DND-41 (cell line): ENCODE measurements at regions not wholly inside any gene's neighbourhood (a gene's known extent, or its start where the extent isn't known, plus 50 kb on each side); places are given as distances from the start of the nearest gene placed in this dataset.

Experiments
- EZH2 ChIP-seq: IDR thresholded peaks from 3 replicates; pipeline ENCODE4 v1.6.1; 2012; ENCODE audit warnings: borderline replicate concordance, low read depth, mild to moderate bottlenecking, moderate library complexity, low read length, inconsistent platforms; ENCODE audit not compliant: severe bottlenecking
- TF ChIP-seq, protein P1 (sequence below): IDR thresholded peaks from 2 replicates; pipeline ENCODE4 v1.5.1; 2012; ENCODE audit warnings: borderline replicate concordance, low read length, moderate library complexity, mild to moderate bottlenecking; ENCODE audit not compliant: poor library complexity, severe bottlenecking; ENCODE audit errors: extremely low read depth

- TF ChIP-seq, protein P1, sequence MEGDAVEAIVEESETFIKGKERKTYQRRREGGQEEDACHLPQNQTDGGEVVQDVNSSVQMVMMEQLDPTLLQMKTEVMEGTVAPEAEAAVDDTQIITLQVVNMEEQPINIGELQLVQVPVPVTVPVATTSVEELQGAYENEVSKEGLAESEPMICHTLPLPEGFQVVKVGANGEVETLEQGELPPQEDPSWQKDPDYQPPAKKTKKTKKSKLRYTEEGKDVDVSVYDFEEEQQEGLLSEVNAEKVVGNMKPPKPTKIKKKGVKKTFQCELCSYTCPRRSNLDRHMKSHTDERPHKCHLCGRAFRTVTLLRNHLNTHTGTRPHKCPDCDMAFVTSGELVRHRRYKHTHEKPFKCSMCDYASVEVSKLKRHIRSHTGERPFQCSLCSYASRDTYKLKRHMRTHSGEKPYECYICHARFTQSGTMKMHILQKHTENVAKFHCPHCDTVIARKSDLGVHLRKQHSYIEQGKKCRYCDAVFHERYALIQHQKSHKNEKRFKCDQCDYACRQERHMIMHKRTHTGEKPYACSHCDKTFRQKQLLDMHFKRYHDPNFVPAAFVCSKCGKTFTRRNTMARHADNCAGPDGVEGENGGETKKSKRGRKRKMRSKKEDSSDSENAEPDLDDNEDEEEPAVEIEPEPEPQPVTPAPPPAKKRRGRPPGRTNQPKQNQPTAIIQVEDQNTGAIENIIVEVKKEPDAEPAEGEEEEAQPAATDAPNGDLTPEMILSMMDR, result no peak
- no peak for TF ChIP-seq EZH2
Observed at GRCh38 chr4:13276357-13276756, 207.8 kb downstream of the RAB28 start.
